HCT116 (cell line): ENCODE measurements at regions not wholly inside any gene's neighbourhood (a gene's known extent, or its start where the extent isn't known, plus 50 kb on each side); places are given as distances from the start of the nearest gene placed in this dataset.

Experiments
- CEBPB ChIP-seq: IDR thresholded peaks from 2 replicates; pipeline ENCODE4 v1.6.1; 2012; ENCODE audit warnings: low read depth
- EZH2 ChIP-seq: fragments of 200-600 bp; sonication (generic); IDR thresholded peaks from 2 replicates; pipeline ENCODE4 v1.6.1; 2017; ENCODE audit warnings: antibody characterized with exemption, mixed run types
- EZH2phosphoT487 ChIP-seq: fragments of 200-600 bp; IDR thresholded peaks from 2 replicates; pipeline ENCODE4 v1.6.1; 2018; ENCODE audit warnings: antibody characterized with exemption, borderline replicate concordance
- FOSL1 ChIP-seq: IDR thresholded peaks from 2 replicates; pipeline ENCODE4 v1.6.1; 2012; ENCODE audit warnings: low read depth
- POLR2AphosphoS5 ChIP-seq: IDR thresholded peaks from 2 replicates; pipeline ENCODE4 v1.6.1; 2011; ENCODE audit warnings: mild to moderate bottlenecking, low read depth, low read length, moderate library complexity
- SRF ChIP-seq: IDR thresholded peaks from 2 replicates; pipeline ENCODE4 v1.6.1; 2012; ENCODE audit warnings: low read depth
- TCF7L2 ChIP-seq: IDR thresholded peaks from 2 replicates; pipeline ENCODE4 v1.7.0; 2011; ENCODE audit warnings: borderline replicate concordance, inconsistent platforms; ENCODE audit not compliant: insufficient read depth, insufficient read length; ENCODE audit errors: extremely low read depth
- ZFX ChIP-seq: fragments of 450-650 bp; IDR thresholded peaks from 2 replicates; pipeline ENCODE4 v1.6.1; 2017
- ZNF274 ChIP-seq: fragments of 200-500 bp; sonication (Bioruptor generic); IDR thresholded peaks from 2 replicates; pipeline ENCODE4 v1.6.1; 2014; ENCODE audit warnings: mild to moderate bottlenecking, low read depth, low read length, inconsistent platforms
- TF ChIP-seq, protein P1 (sequence below): IDR thresholded peaks from 2 replicates; pipeline ENCODE4 v1.6.1; 2011; ENCODE audit warnings: mild to moderate bottlenecking, low read length, moderate library complexity; ENCODE audit not compliant: insufficient replicate concordance; ENCODE audit errors: extremely low read depth
- TF ChIP-seq, protein P2 (sequence below), 3 experiments: fragments of 200-600 bp in 1 of 3; sonication (generic) in 1 of 3; IDR thresholded peaks in 2 of 3; conservative IDR thresholded peaks in 1 of 3; 2 replicates each; pipeline ENCODE4 v1.5.1; 2012 to 2017; ENCODE audit warnings: low read depth in 2 of 3, low read length in 2 of 3, antibody characterized with exemption in 1 of 3, borderline replicate concordance in 1 of 3, control low read depth in 1 of 3, mild to moderate bottlenecking in 1 of 3, mixed read lengths in 1 of 3, mixed run types in 1 of 3, moderate library complexity in 1 of 3; ENCODE audit not compliant: insufficient read depth in 1 of 3

DNA sequence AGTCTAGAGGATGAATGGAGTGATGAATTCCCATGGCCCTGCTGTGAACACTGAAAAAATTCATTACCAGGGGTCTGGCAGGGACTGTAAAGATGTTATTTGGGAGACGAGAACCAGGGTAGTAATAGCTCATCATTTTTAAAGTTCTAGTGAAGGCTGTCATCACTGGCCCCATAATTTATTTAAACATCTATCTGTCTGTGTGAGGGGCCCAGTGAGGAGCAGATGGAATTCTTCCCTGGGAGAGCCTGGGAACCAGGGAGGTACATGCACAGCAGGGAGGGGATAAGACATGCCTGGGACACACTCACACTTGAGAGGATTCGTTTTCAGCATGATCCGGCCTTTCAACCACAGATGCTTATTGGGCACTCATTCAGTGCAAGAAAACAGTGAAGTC is 162.0 kb downstream of the PDGFRA start:
- TF ChIP-seq EZH2 (no peak), EZH2phosphoT487 (no peak), FOSL1 (no peak), POLR2AphosphoS5 (no peak), ZNF274 (no peak), SRF (no peak), ZFX (no peak), TCF7L2 (no peak), CEBPB (no peak)
- TF ChIP-seq, protein P1, sequence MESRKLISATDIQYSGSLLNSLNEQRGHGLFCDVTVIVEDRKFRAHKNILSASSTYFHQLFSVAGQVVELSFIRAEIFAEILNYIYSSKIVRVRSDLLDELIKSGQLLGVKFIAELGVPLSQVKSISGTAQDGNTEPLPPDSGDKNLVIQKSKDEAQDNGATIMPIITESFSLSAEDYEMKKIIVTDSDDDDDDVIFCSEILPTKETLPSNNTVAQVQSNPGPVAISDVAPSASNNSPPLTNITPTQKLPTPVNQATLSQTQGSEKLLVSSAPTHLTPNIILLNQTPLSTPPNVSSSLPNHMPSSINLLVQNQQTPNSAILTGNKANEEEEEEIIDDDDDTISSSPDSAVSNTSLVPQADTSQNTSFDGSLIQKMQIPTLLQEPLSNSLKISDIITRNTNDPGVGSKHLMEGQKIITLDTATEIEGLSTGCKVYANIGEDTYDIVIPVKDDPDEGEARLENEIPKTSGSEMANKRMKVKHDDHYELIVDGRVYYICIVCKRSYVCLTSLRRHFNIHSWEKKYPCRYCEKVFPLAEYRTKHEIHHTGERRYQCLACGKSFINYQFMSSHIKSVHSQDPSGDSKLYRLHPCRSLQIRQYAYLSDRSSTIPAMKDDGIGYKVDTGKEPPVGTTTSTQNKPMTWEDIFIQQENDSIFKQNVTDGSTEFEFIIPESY, result no peak
- TF ChIP-seq, protein P2, sequence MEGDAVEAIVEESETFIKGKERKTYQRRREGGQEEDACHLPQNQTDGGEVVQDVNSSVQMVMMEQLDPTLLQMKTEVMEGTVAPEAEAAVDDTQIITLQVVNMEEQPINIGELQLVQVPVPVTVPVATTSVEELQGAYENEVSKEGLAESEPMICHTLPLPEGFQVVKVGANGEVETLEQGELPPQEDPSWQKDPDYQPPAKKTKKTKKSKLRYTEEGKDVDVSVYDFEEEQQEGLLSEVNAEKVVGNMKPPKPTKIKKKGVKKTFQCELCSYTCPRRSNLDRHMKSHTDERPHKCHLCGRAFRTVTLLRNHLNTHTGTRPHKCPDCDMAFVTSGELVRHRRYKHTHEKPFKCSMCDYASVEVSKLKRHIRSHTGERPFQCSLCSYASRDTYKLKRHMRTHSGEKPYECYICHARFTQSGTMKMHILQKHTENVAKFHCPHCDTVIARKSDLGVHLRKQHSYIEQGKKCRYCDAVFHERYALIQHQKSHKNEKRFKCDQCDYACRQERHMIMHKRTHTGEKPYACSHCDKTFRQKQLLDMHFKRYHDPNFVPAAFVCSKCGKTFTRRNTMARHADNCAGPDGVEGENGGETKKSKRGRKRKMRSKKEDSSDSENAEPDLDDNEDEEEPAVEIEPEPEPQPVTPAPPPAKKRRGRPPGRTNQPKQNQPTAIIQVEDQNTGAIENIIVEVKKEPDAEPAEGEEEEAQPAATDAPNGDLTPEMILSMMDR (IDR thresholded peaks at IDR 0.05 in 2 of 3, conservative IDR thresholded peaks at IDR 0.05 in 1 of 3; ENCODE audit: borderline replicate concordance in 1 of 3, insufficient read depth in 1 of 3, low read depth in 2 of 3, low read length in 2 of 3), result no peak
